ENCODE measurements at regions not wholly inside any gene's neighbourhood (a gene's known extent, or its start where the extent isn't known, plus 50 kb on each side); places are given as distances from the start of the nearest gene placed in this dataset.

DNA sequence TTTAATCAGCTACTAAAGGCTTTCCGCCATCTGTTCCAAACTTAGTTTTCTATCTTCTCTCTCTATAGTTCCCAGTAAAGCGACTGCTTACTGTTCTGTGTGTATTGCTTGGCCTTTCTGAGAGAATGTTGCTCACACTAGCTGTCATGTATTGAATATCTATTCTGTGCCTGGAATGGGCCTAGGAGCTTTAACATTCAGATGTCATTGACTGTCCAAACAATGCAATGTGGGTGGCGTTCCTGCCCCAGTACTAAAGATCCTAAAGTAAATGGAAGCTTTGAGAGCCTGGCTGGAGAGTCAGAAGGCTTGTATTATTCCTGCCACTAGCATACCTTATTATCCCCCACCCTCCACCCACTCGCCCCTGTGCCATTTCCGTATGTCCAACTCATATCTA is 163.5 kb downstream of the SDHAF3 start:
- TF ChIP-seq CTCF (IDR thresholded peaks at IDR 0.05; ENCODE audit: control extremely low read depth in 1 of 3, insufficient read depth in 1 of 3, low read depth in 1 of 3, low read length in 3 of 3) (no peak), TCF12 (IDR thresholded peaks at IDR 0.05; ENCODE audit: low read depth, low read length) (no peak), POLR2A (IDR thresholded peaks at IDR 0.05; ENCODE audit: control extremely low read depth in 1 of 2, low read depth in 2 of 2, low read length in 2 of 2) (no peak), POLR2AphosphoS5 (IDR thresholded peaks at IDR 0.05; ENCODE audit: low read depth, low read length) (no peak), CEBPB (IDR thresholded peaks at IDR 0.05; ENCODE audit: low read depth, low read length) (no peak)
- TF ChIP-seq, protein P1, sequence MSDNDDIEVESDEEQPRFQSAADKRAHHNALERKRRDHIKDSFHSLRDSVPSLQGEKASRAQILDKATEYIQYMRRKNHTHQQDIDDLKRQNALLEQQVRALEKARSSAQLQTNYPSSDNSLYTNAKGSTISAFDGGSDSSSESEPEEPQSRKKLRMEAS (IDR thresholded peaks at IDR 0.05), result no peak
